Dedifferentiated amniotic fluid mesenchymal stem cell (primary cell): ENCODE measurements at regions not wholly inside any gene's neighbourhood (a gene's known extent, or its start where the extent isn't known, plus 50 kb on each side); places are given as distances from the start of the nearest gene placed in this dataset.

Experiments used
- DNase-seq: peaks from one replicate; pipeline ENCODE4 v3.0.0-alpha.2; 2016; ENCODE audit errors: extremely low spot score

GRCh38 chr10:128661404-128662197 lies 535.4 kb upstream of the MKI67 start:
- DNase-seq = no peak

- DNase-seq = no peak
Measured at GRCh38 chr10:128662520-128662919, 536.3 kb upstream of the MKI67 start.

GRCh38 chr10:128664729-128665128 lies 538.5 kb upstream of the MKI67 start:
- no peak for DNase-seq

GRCh38 chr10:128675405-128675804 lies 549.2 kb upstream of the MKI67 start:
- no peak for DNase-seq

GRCh38 chr10:128680116-128680515 lies 553.9 kb upstream of the MKI67 start:
- DNase-seq = no peak

- no peak for DNase-seq
Measured at GRCh38 chr10:128684215-128684614, 558.0 kb upstream of the MKI67 start.

- no peak for DNase-seq
Measured at GRCh38 chr10:128686630-128687278, 560.5 kb upstream of the MKI67 start.

GRCh38 chr10:128687408-128687807 lies 561.2 kb upstream of the MKI67 start:
- DNase-seq = no peak

- DNase-seq = no peak
Measured at GRCh38 chr10:128687927-128688549, 561.8 kb upstream of the MKI67 start.

- DNase-seq = no peak
Measured at GRCh38 chr10:128689667-128690066, 563.4 kb upstream of the MKI67 start.

GRCh38 chr10:128693493-128694131 lies 567.4 kb upstream of the MKI67 start:
- no peak for DNase-seq

- DNase-seq = no peak
Measured at GRCh38 chr10:128694168-128694850, 568.1 kb upstream of the MKI67 start.

GRCh38 chr10:128694851-128695725 lies 568.9 kb upstream of the MKI67 start:
- DNase-seq = no peak

GRCh38 chr10:128695931-128696330 lies 569.7 kb upstream of the MKI67 start:
- no peak for DNase-seq

GRCh38 chr10:128697437-128697836 lies 571.2 kb upstream of the MKI67 start:
- no peak for DNase-seq

- DNase-seq = no peak
Measured at GRCh38 chr10:128701381-128701780, 575.2 kb upstream of the MKI67 start.

- no peak for DNase-seq
Measured at GRCh38 chr10:128701837-128702236, 575.6 kb upstream of the MKI67 start.

- no peak for DNase-seq
Measured at GRCh38 chr10:128704716-128705115, 578.5 kb upstream of the MKI67 start.

GRCh38 chr10:128708182-128708581 lies 582.0 kb upstream of the MKI67 start:
- no peak for DNase-seq

- no peak for DNase-seq
Measured at GRCh38 chr10:128709686-128710085, 583.5 kb upstream of the MKI67 start.
